ENCODE measurements at regions not wholly inside any gene's neighbourhood (a gene's known extent, or its start where the extent isn't known, plus 50 kb on each side); places are given as distances from the start of the nearest gene placed in this dataset.

GRCh38 chr11:81907996-81908395, 825.7 kb downstream of the FAM181B start:
- intact Hi-C loops (cut with DNase I; ENCODE audit: low total_unique reads): no loop called here
- TF ChIP-seq POLR2A (IDR thresholded peaks at IDR 0.05) (no peak), CTCF (IDR thresholded peaks at IDR 0.05) (no peak)
- H3K4me1 ChIP-seq: no peaks in the 10 kb centered on the region
- WGBS, 2 donors: 60 to 73% methylated on average over 2 of the region's 2 CpGs
- no peak for DNase-seq
- no peaks in the 10 kb centered on the region for H3K27me3 ChIP-seq
- no peaks in the 10 kb centered on the region for H3K9me3 ChIP-seq
- no peak overlapping the region for H3K27ac ChIP-seq
- H3K4me3 ChIP-seq: no peak overlapping the region
- H3K36me3 ChIP-seq (ENCODE audit: low read depth, missing control alignments): no peaks in the 10 kb centered on the region

GRCh38 chr11:81899156-81899555, 834.5 kb downstream of the FAM181B start:
- no peaks in the 10 kb centered on the region for H3K27me3 ChIP-seq
- H3K4me3 ChIP-seq: no peak overlapping the region
- no peaks in the 10 kb centered on the region for H3K36me3 ChIP-seq (ENCODE audit: low read depth, missing control alignments)
- no peaks in the 10 kb centered on the region for H3K4me1 ChIP-seq
- no peak overlapping the region for H3K27ac ChIP-seq
- intact Hi-C loops (cut with DNase I; ENCODE audit: low total_unique reads): no loop called here
- TF ChIP-seq CTCF (IDR thresholded peaks at IDR 0.05) (no peak), POLR2A (IDR thresholded peaks at IDR 0.05) (no peak)
- 35 to 42% methylated on average over 1 of the region's 1 CpG for WGBS, 2 donors
- no peak for DNase-seq
- no peaks in the 10 kb centered on the region for H3K9me3 ChIP-seq

- no peaks in the 10 kb centered on the region for H3K9me3 ChIP-seq
- TF ChIP-seq POLR2A (IDR thresholded peaks at IDR 0.05): no peak
- TF ChIP-seq CTCF (IDR thresholded peaks at IDR 0.05): no peak
- no peaks in the 10 kb centered on the region for H3K27me3 ChIP-seq
- no peaks in the 10 kb centered on the region for H3K36me3 ChIP-seq (ENCODE audit: low read depth, missing control alignments)
- H3K27ac ChIP-seq: no peak overlapping the region
- intact Hi-C loops (cut with DNase I; ENCODE audit: low total_unique reads): no loop called here
- 86 to 88% methylated on average over 2 of the region's 2 CpGs for WGBS, 2 donors
- DNase-seq: no peak
- no peak overlapping the region for H3K4me3 ChIP-seq
- no peaks in the 10 kb centered on the region for H3K4me1 ChIP-seq
Measured at GRCh38 chr11:81897639-81898038, 836.0 kb downstream of the FAM181B start.

GRCh38 chr11:81895258-81895657, 838.4 kb downstream of the FAM181B start:
- intact Hi-C loops (cut with DNase I; ENCODE audit: low total_unique reads): no loop called here
- TF ChIP-seq CTCF (IDR thresholded peaks at IDR 0.05): no peak
- TF ChIP-seq POLR2A (IDR thresholded peaks at IDR 0.05): no peak
- Histone ChIP-seq H3K4me1 (no peaks in the 10 kb centered on the region), H3K36me3 (ENCODE audit: low read depth, missing control alignments) (no peaks in the 10 kb centered on the region), H3K27me3 (no peaks in the 10 kb centered on the region), H3K9me3 (no peaks in the 10 kb centered on the region), H3K27ac (no peak overlapping the region), H3K4me3 (no peak overlapping the region)
- DNase-seq: no peak
- 73% methylated on average over 3 of the region's 3 CpGs for WGBS, 2 donors

GRCh38 chr11:81892770-81893635, 840.7 kb downstream of the FAM181B start:
- no peak for TF ChIP-seq POLR2A (IDR thresholded peaks at IDR 0.05)
- TF ChIP-seq CTCF (IDR thresholded peaks at IDR 0.05): no peak
- WGBS, 2 donors: 83 to 93% methylated on average over 2 to 7 of the region's 7 CpGs
- H3K27ac ChIP-seq: no peak overlapping the region
- no peak overlapping the region for H3K4me3 ChIP-seq
- H3K36me3 ChIP-seq (ENCODE audit: low read depth, missing control alignments): no peaks in the 10 kb centered on the region
- H3K27me3 ChIP-seq: no peaks in the 10 kb centered on the region
- intact Hi-C loops (cut with DNase I; ENCODE audit: low total_unique reads): no loop called here
- no peaks in the 10 kb centered on the region for H3K4me1 ChIP-seq
- no peaks in the 10 kb centered on the region for H3K9me3 ChIP-seq
- DNase-seq: no peak
